ENCODE measurements at regions not wholly inside any gene's neighbourhood (a gene's known extent, or its start where the extent isn't known, plus 50 kb on each side); places are given as distances from the start of the nearest gene placed in this dataset.

- Histone ChIP-seq H3K27ac (ENCODE audit: low read depth, low read length) (no peak overlapping the region), H3K79me2 (ENCODE audit: control insufficient read depth in 1 of 2, insufficient read depth in 2 of 2, low read length in 2 of 2) (no peaks in the 10 kb centered on the region), H3K18ac (ENCODE audit: extremely low read depth, low read length) (no peak overlapping the region), H3K14ac (ENCODE audit: insufficient read length) (no peak overlapping the region), H2BK120ac (replicated peaks; ENCODE audit: low read depth, low read length) (no peak overlapping the region), H3K23me2 (ENCODE audit: low read depth, low read length) (no peaks in the 10 kb centered on the region), H2BK20ac (ENCODE audit: low read length) (no peak overlapping the region), H2BK15ac (ENCODE audit: low read length) (no peak overlapping the region), H3K4me2 (ENCODE audit: insufficient read depth in 1 of 2, low read depth in 2 of 2, low read length in 2 of 2) (no peak overlapping the region), H3K4me1 (replicated peaks in 1 of 4; ENCODE audit: control insufficient read depth in 3 of 4, insufficient read depth in 4 of 4, low read length in 3 of 4) (peaks cover 0 to 2% (median under 1%) of the 10 kb centered on the region in 4 experiments; a peak in 3 of 7 replicates), H2BK5ac (ENCODE audit: low read depth, low read length) (no peak overlapping the region), H3K36me3 (ENCODE audit: control insufficient read depth in 2 of 4, insufficient read depth in 4 of 4, low read length in 3 of 4) (no peaks in the 10 kb centered on the region), H4K91ac (replicated peaks; ENCODE audit: insufficient read length, low read length) (no peak overlapping the region), H2BK12ac (ENCODE audit: low read depth, low read length) (no peak overlapping the region), H4K5ac (ENCODE audit: insufficient read length, low read depth, low read length) (no peak overlapping the region), H3K79me1 (ENCODE audit: low read depth, low read length) (no peaks in the 10 kb centered on the region), H3K9me3 (ENCODE audit: insufficient read depth in 2 of 2, low read depth in 1 of 2, low read length in 1 of 2) (no peaks in the 10 kb centered on the region), H4K20me1 (replicated peaks in 1 of 2; ENCODE audit: control insufficient read depth in 1 of 2, insufficient read depth in 2 of 2, low read length in 2 of 2) (no peaks in the 10 kb centered on the region), H4K8ac (ENCODE audit: extremely low read depth, insufficient read depth, low read length) (no peak overlapping the region), H3K27me3 (replicated peaks in 1 of 4; ENCODE audit: control insufficient read depth in 3 of 4, extremely low read depth in 1 of 4, insufficient read depth in 3 of 4, low read length in 3 of 4) (no peaks in the 10 kb centered on the region), H3K23ac (ENCODE audit: insufficient read length) (no peak overlapping the region), H3K9ac (replicated peaks in 1 of 4; ENCODE audit: extremely low read depth in 1 of 4, low read depth in 3 of 4, low read length in 3 of 4) (no peak overlapping the region), H2AK5ac (ENCODE audit: low read depth, low read length) (no peak overlapping the region), H2AFZ (ENCODE audit: low read length) (no peak overlapping the region), H3K4ac (replicated peaks; ENCODE audit: insufficient read length, low read depth, low read length) (no peak overlapping the region), H3K4me3 (ENCODE audit: extremely low read depth in 1 of 4, insufficient read depth in 2 of 4, low read depth in 3 of 4, low read length in 4 of 4) (no peak overlapping the region), H3K56ac (replicated peaks; ENCODE audit: insufficient read length, low read depth, low read length) (no peak overlapping the region)
- WGBS, 2 experiments (ENCODE audit: extremely low coverage in 1 of 2, insufficient coverage in 1 of 2, insufficient read length in 1 of 2, insufficient replicate concordance in 2 of 2, low coverage in 1 of 2, low lambda C conversion rate in 2 of 2, missing lambda C conversion rate in 1 of 2): 100% methylated on average over 2 of the region's 2 CpGs; no CpG with 5 or more reads in 1 of the 2 experiments
- POLR2A ChIA-PET (ENCODE audit: partially characterized antibody): no interaction called here
- CTCF ChIA-PET (ENCODE audit: partially characterized antibody): no interaction called here
- TF ChIP-seq CBX8 (IDR thresholded peaks at IDR 0.05; ENCODE audit: borderline replicate concordance, low read depth, low read length): no peak
- no peak for TF ChIP-seq TCF12 (IDR thresholded peaks at IDR 0.05; ENCODE audit: low read depth, low read length)
- no peak for TF ChIP-seq RAD21 (IDR thresholded peaks at IDR 0.05 in 1 of 2, conservative IDR thresholded peaks at IDR 0.05 in 1 of 2; ENCODE audit: low read depth in 2 of 2, low read length in 2 of 2)
- TF ChIP-seq YY1 (IDR thresholded peaks at IDR 0.05; ENCODE audit: low read depth, low read length): no peak
- no peak for TF ChIP-seq ASH2L (IDR thresholded peaks at IDR 0.05; ENCODE audit: low read length)
- no peak for TF ChIP-seq NRF1 (IDR thresholded peaks at IDR 0.05; ENCODE audit: low read depth, low read length)
- TF ChIP-seq BRCA1 (IDR thresholded peaks at IDR 0.05; ENCODE audit: low read depth, low read length): no peak
- no peak for TF ChIP-seq KDM5A (IDR thresholded peaks at IDR 0.05; ENCODE audit: low read length)
- TF ChIP-seq PHF8 (conservative IDR thresholded peaks at IDR 0.05; ENCODE audit: low read depth, low read length): no peak
- no peak for TF ChIP-seq TAF1 (IDR thresholded peaks at IDR 0.05; ENCODE audit: low read depth, low read length)
- TF ChIP-seq TEAD4 (IDR thresholded peaks at IDR 0.05; ENCODE audit: low read depth, low read length): no peak
- TF ChIP-seq KDM4A (IDR thresholded peaks at IDR 0.05; ENCODE audit: low read depth, low read length, severe bottlenecking): no peak
- no peak for TF ChIP-seq CBX5 (IDR thresholded peaks at IDR 0.05; ENCODE audit: low read depth, low read length)
- no peak for TF ChIP-seq HDAC2 (IDR thresholded peaks at IDR 0.05; ENCODE audit: borderline replicate concordance in 1 of 2, low read depth in 2 of 2, low read length in 2 of 2)
- no peak for TF ChIP-seq GTF2F1 (IDR thresholded peaks at IDR 0.05; ENCODE audit: borderline replicate concordance, low read depth, low read length)
- TF ChIP-seq SAP30 (IDR thresholded peaks at IDR 0.05; ENCODE audit: insufficient read depth, insufficient replicate concordance, low read length): no peak
- FAIRE-seq (no peak), DNase-seq (ENCODE audit: low read depth in 1 of 2, low spot score in 2 of 2) (no peak)
Measured at GRCh38 chr7:7125963-7126362, 56.4 kb upstream of the C1GALT1 start.
